TTC549 (cell line): ENCODE measurements at regions not wholly inside any gene's neighbourhood (a gene's known extent, or its start where the extent isn't known, plus 50 kb on each side); places are given as distances from the start of the nearest gene placed in this dataset.
"Not testable (repeated sequence)": the region's sequence is repeated elsewhere in the genome, so short reads cannot be mapped to it uniquely, and the experiment has no call there.

Experiments
- FAIRE-seq: peaks from 2 replicates; lab custom pipeline; 2012; peaks lifted over from hg19 to GRCh38; lab: Jason Lieb, UNC

DNA sequence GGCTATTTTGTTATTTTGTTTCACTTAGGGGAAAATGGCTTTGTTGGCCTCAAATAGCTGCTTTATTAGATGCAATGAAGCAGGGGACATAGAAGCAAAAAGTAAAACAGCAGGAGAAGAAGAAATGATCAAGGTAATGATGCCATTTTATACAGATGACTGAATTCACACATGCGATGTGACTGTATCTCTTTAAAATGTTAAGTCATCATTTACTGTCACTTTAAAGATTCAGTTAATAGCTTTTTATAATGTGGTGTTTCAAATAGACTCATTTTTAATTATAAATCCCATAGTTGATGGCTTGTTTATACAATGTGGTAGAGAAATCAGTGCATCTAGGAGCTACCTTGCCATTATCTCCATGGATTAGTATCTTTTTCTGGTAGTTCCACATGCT is 863.9 kb upstream of the DEFB115 start:
- not testable (repeated sequence) for FAIRE-seq

DNA sequence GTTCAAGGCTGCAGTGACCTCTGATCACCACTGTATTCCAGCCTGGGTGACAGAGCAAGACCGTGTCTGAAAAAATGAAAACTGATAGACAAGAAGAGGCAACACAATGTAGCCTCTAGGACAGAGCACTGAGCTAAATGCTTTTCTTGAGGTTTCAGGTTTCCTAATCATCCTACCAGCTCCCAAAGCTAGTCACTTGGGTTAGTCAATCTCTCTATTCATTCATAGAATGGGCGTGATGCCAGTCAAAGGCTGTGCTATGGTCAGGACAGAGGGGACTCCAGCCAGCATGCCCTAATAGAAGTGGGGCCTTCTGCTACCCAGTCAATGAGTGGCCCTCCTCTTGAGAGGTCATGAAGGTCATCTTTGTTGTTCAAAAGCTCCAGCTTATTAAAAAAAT is 860.4 kb upstream of the DEFB115 start:
- FAIRE-seq = not testable (repeated sequence)

DNA sequence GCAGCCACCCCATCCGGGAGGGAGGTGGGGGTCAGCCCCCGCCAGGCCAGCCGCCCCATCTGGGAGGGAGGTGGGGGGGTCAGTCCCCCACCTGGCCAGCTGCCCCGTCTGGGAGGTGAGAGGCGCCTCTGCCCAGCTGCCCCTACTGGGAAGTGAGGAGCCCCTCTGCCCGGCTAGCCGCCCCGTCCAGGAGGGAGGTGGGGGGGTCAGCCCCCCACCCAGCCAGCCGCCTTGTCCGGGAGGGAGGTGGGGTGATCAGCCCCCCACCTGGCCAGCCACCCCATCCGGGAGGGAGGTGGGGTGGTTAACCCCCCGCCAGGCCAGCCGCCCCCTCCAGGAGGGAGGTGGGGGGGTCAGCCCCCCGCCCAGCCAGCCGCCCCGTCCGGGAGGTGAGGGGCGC is 852.4 kb upstream of the DEFB115 start:
- FAIRE-seq = not testable (repeated sequence)

DNA sequence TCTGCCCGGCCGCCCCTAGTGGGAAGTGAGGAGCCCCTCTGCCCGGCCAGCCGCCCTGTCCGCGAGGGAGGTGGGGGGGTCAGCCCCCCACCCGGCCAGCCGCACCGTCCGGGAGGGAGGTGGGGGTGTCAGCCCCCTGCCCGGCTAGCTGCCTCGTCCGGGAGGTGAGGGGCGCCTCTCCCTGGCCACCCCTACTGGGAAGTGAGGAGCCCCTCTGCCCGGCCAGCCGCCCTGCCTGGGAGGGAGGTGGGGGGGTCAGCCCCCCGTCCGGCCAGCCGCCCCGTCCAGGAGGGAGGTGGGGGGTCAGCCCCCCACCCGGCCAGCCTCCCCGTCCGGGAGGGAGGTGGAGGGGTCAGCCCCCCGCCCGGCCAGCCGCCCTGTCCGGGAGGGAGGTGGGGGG is 851.9 kb upstream of the DEFB115 start:
- FAIRE-seq = not testable (repeated sequence)

DNA sequence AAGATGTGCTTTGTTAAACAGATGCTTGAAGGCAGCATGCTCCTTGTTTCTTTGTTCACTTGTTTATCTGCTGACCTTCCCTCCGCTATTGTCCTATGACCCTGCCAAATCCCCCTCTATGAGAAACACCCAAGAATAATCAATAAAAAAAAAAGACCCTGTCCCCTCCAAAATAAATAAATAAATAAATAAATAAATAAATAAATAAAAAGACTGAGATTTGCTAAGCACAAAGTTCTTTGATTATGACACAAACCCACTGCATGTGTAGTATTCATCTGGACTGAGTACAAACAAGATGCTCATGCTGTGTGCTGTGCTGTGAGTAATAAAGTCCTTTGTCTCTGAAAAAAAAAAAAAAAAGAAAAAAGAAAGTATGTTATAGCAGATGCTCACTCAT is 851.1 kb upstream of the DEFB115 start:
- not testable (repeated sequence) for FAIRE-seq

DNA sequence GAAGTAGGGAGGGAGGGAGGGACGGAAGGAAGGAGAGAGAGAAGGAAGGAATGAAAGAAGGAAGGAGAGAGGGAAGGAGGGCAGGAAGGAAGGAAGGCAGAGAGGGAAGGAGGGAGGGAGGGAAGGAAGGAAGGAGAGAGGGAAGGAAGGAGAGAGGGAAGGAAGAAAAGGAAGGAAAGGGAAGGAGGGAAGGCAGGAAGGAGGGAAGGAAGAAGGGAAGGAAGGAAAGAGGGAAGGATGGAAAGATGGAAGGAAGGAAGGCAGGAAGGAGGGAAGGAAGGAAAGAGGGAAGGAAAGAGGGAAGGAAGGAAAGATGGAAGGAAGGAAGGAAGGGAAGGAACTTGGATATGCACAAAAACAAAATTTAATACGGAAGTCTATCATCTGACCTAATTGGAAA is 844.5 kb upstream of the DEFB115 start:
- no peak for FAIRE-seq

DNA sequence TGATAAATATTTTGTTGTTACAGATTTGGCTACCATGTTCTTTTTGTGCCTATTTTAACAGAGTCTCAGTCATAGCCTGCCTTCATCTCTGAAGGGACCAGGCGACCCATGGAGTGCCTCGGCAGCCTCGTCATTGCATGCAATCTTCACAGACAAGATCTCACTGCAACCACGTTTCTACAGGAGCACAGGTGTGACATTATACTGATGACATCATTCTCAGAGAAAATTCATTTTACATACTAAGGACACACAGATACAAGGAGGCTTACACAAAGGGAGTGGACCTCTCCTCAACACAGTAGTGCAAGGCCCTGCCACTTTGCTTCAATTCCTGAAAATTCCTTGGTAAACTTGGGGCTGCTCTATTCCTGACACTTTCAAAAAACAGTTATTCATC is 840.1 kb upstream of the DEFB115 start:
- not testable (repeated sequence) for FAIRE-seq

DNA sequence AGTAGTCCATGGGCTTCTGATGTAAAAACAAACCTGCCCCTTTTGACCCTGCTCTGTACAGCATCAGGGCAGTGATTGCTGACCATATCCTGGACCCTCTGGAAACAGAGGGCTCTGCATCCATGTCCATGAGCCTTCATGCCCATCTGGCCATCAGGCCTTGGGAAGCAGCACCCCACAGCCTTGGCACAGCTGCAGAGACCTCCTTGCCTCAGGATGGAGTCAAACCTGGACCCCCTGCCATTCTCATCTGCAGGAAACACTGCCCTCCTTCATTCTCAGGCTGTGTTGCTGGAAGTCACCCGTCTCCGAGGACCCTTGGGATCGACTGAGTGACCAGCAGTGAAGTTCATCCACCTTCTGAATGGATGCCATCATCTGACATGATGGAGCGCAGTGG is 839.1 kb upstream of the DEFB115 start:
- FAIRE-seq = not testable (repeated sequence)

DNA sequence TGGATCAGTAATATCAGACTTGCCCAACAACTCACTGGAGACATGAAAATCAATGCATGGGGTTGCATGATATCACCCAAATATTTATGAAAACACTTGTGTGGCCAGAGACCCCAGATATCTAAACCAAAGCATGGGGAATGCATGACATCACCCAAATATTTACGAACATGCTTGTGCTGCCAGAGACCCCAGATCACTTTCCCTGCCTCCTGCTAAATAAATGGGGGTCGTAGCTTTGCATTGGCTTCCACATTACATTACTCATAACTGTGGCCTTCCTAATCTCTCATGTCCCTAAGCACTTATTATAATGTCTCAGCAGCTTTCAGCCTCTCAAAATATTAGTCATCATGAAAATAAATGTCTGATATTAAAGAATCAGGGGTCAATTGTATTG is 838.0 kb upstream of the DEFB115 start:
- FAIRE-seq = no peak

DNA sequence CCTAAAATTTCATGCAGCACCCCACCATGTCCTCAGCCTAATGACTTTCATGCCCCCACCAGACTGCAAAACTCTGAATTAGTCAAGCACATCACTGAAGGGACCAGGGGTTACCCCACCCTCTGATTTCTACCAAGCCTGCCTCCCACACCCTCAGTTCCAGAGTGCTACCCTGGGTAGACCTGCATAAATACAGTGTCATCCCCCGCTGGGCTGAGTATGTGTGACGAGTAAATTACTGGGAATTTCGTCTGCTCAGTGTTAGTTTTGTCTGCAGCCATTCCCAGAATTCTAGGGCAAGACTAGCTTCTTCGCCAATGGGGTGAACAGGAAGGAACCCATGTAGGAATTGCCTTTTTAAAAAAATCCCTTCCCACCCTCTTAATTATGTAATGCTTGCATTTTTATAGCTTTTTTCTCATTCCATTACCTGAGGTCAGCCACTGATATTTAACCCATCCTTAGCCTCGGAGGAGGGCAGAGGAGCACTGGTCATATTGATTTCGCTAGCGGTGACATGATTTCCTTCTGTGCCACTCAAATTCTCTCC is 837.5 kb upstream of the DEFB115 start:
- not testable (repeated sequence) for FAIRE-seq
